Lower lobe of right lung (tissue), 2 donors: ENCODE measurements at regions not wholly inside any gene's neighbourhood (a gene's known extent, or its start where the extent isn't known, plus 50 kb on each side); places are given as distances from the start of the nearest gene placed in this dataset.

Experiments used
- ATAC-seq, 2 donors: fragments of 200-7000 bp; cut with Tn5 transposase; one replicate each; pipeline ENCODE4 v1.9.1; 2020 to 2022; ENCODE audit warnings: mild to moderate bottlenecking in 2 of 2, moderate library complexity in 2 of 2
- DNase-seq: peaks from one replicate; pipeline ENCODE4 v3.0.0-alpha.2; 2020
- H3K27ac ChIP-seq: fragments of 200-600 bp; one replicate; pipeline ENCODE4 v1.8.0; 2022
- H3K27me3 ChIP-seq: fragments of 200-600 bp; one replicate; pipeline ENCODE4 v1.8.0; 2022; ENCODE audit warnings: low read depth
- H3K36me3 ChIP-seq: fragments of 200-600 bp; one replicate; pipeline ENCODE4 v1.8.0; 2022; ENCODE audit warnings: mild to moderate bottlenecking
- H3K4me1 ChIP-seq: fragments of 200-600 bp; one replicate; pipeline ENCODE4 v1.8.0; 2022
- H3K4me3 ChIP-seq: fragments of 200-600 bp; one replicate; pipeline ENCODE4 v1.8.0; 2022; ENCODE audit warnings: mild to moderate bottlenecking
- H3K9me3 ChIP-seq: fragments of 200-600 bp; one replicate; pipeline ENCODE4 v1.8.0; 2022
- intact Hi-C: fragments of 100-400 bp; cut with DNase I; formaldehyde crosslinking; loops from one replicate; pipeline ENCODE4 v1.11.0; 2022
- TF ChIP-seq, protein P1 (sequence below): fragments of 200-600 bp; IDR thresholded peaks from one replicate; pipeline ENCODE4 v1.8.0; 2022; ENCODE audit warnings: antibody characterized with exemption, mild to moderate bottlenecking
- donor health status: DM: no; HTN: yes; CAD: no; lungs with severe emphysema.

DNA sequence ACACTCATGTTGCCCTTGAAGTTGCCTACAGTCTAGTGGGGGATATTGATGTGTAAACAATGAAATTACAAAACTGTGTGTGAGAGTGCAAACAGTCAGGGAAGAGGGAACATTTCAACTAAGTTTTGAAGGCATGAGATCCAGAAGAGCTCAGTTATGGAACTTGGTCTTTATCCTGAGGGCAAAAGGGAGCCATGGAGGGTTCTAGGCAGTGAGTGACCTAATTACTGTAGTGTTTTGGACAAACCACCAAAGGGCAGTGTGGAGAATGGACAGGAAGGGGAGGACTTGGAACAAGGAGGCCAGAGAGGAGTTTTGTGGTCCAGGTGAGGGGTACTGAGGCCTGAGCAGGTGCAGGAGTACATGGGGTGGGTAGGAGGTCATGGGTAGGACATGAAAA is 143.7 kb upstream of the SMIM23 start:
- Histone ChIP-seq H3K27ac (no peak overlapping the region), H3K4me1 (no peaks in the 10 kb centered on the region), H3K36me3 (no peaks in the 10 kb centered on the region), H3K9me3 (no peaks in the 10 kb centered on the region), H3K27me3 (no peaks in the 10 kb centered on the region), H3K4me3 (no peak overlapping the region)
- intact Hi-C loops = no loop called here
- DNase-seq (no peak), ATAC-seq (no peak)
- TF ChIP-seq, protein P1, sequence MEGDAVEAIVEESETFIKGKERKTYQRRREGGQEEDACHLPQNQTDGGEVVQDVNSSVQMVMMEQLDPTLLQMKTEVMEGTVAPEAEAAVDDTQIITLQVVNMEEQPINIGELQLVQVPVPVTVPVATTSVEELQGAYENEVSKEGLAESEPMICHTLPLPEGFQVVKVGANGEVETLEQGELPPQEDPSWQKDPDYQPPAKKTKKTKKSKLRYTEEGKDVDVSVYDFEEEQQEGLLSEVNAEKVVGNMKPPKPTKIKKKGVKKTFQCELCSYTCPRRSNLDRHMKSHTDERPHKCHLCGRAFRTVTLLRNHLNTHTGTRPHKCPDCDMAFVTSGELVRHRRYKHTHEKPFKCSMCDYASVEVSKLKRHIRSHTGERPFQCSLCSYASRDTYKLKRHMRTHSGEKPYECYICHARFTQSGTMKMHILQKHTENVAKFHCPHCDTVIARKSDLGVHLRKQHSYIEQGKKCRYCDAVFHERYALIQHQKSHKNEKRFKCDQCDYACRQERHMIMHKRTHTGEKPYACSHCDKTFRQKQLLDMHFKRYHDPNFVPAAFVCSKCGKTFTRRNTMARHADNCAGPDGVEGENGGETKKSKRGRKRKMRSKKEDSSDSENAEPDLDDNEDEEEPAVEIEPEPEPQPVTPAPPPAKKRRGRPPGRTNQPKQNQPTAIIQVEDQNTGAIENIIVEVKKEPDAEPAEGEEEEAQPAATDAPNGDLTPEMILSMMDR = no peak

DNA sequence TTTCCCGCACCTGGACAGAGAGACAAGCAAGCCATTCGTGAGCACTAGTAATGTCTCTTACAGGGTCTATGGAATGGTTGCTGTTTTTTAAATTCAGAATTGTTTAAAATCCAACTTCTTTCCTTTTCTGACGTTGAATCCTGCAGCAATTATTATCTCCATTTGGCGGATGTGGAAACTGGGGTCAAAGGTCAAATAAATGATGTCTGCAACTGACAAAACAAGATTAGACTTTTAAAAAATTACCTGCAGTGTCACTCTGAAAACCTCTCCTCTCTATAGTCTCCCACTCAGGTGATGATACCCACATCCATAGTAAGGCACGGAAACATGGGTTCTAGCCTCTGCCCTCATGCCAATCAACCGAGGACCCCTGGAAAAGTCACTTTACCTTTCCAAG is 142.7 kb upstream of the SMIM23 start:
- H3K9me3 ChIP-seq = no peaks in the 10 kb centered on the region
- no peak for DNase-seq
- intact Hi-C loops = no loop called here
- no peaks in the 10 kb centered on the region for H3K36me3 ChIP-seq
- H3K27me3 ChIP-seq = no peaks in the 10 kb centered on the region
- no peak overlapping the region for H3K27ac ChIP-seq
- H3K4me1 ChIP-seq = no peaks in the 10 kb centered on the region
- no peak for ATAC-seq
- TF ChIP-seq, protein P1 = no peak
- no peak overlapping the region for H3K4me3 ChIP-seq

DNA sequence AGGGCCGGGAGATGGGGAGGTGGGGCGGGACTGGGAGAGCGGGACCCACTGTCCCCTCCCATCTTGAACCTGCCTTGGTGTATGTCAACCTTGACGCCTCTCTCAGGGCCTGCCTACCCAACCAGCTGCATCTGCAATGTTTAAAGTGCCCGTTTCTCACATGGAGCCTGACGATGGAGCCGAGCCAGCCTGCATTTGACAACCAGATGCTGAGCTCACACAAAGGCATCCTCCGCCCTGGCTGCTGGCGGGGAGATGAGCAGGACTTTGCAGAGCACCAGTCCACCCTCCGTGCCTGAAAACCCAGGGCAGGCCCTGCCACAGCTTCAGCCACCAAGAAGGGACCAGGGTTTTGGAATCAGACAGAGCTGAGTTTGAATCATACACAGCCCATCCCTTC is 141.1 kb upstream of the SMIM23 start:
- DNase-seq (no peak), ATAC-seq (no peak)
- no peaks in the 10 kb centered on the region for H3K36me3 ChIP-seq
- no peak overlapping the region for H3K27ac ChIP-seq
- intact Hi-C loops = no loop called here
- TF ChIP-seq, protein P1 = no peak
- H3K27me3 ChIP-seq = no peaks in the 10 kb centered on the region
- H3K4me3 ChIP-seq = no peak overlapping the region
- no peaks in the 10 kb centered on the region for H3K4me1 ChIP-seq
- no peaks in the 10 kb centered on the region for H3K9me3 ChIP-seq

DNA sequence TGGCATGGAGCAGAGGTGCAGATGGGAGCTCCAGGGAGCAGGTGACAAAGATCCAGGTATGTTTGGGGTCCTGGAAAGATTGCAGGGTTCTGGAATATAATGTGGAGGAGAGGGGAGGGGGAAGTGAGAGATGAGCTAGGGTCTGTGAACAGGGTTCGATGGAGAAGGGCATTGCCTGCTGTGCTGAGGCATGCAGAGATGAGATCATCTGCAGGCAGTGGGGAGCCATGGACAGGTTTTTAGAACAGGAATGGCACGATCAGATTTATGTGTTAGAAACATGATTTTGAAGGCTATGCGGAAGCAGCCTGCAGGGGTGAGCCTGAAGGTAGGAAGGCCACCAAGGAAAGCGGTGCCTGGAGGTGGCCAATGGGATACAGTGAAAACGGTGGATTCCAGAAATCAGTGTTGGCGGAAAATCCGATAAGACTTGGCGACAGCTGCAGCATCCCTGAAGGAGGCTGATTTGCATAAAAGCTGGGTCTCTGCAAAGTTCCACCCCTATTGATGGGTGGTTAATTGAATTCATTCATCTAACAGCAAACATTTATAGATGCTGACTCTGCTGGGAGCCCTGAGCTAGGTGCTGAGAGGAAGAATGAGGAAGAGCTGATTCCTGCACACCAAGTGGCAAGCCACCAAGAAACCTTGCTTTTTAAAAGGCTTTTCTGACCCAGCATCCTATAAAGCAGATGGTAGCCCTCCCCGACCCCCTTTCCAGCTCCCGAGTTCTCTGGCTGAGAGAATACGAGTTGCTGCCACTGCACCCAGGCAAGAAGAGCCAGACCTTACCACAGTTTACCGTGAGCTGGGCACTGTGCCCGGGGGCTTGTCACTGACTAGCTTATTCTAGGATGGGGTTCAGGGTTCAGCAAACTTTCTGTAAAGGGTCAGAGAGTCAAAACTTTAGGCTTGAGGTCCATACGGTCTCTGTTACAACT is 139.2 kb upstream of the SMIM23 start:
- TF ChIP-seq, protein P1 = no peak
- Histone ChIP-seq H3K4me1 (no peaks in the 10 kb centered on the region), H3K27me3 (no peaks in the 10 kb centered on the region), H3K36me3 (no peaks in the 10 kb centered on the region), H3K4me3 (no peak overlapping the region), H3K27ac (no peak overlapping the region), H3K9me3 (no peaks in the 10 kb centered on the region)
- intact Hi-C loops = no loop called here
- ATAC-seq (no peak), DNase-seq (no peak)

DNA sequence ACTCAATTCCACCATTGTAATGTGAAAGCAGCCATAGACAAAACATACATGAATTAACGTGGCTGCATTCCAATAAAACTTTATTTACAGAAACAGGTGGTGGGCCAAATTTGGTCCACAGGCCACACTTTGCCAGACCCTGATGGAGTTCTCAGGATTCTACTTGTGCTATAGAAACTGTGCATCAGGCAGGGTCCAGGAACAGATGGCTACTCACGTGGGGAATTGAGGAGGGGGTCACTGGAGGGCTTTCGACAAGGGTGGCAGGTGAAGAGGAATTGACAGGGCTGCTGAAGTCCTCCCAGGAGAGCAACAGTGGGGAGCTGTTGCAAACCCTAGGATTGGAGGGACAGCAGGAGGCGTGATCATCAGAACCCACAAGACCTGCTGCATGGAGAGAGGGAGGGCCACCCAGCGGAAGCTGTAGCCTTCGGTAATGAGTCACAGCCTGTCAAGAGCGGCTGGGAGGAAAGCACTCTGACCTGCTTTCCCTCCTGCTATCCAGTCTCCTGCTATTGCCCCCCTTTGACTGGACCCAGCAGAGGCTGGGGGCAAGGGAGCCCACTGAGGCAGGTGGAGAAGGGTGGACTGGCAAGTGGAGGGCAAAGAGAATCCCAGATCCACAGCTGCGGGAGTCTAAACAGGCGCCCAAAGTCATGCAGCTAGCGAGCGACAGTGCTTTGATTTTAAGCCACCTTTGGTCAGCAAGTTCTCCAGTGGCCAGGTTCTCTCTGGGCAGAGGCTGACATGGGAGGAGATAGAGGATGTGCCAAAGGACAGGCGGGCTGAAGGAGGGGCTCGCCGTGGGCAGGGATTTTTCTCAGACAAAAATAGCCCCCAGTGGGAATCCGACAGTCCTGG is 138.3 kb upstream of the SMIM23 start:
- no peaks in the 10 kb centered on the region for H3K4me1 ChIP-seq
- no peaks in the 10 kb centered on the region for H3K36me3 ChIP-seq
- H3K9me3 ChIP-seq = no peaks in the 10 kb centered on the region
- no peaks in the 10 kb centered on the region for H3K27me3 ChIP-seq
- no peak overlapping the region for H3K4me3 ChIP-seq
- TF ChIP-seq, protein P1 = no peak
- H3K27ac ChIP-seq = no peak overlapping the region
- ATAC-seq (peak in 1 of 2 donors; percentile 45), DNase-seq (no peak)
- intact Hi-C loops = no loop called here
